Nephron (organoid): ENCODE measurements at regions not wholly inside any gene's neighbourhood (a gene's known extent, or its start where the extent isn't known, plus 50 kb on each side); places are given as distances from the start of the nearest gene placed in this dataset.

Experiments
- H3K27ac Mint-ChIP-seq, 3 experiments: 2 replicates each; pipeline ENCODE4 v1.8.0; 2020; ENCODE audit warnings: mixed read lengths in 3 of 3, mild to moderate bottlenecking in 2 of 3, moderate library complexity in 1 of 3
- H3K27me3 Mint-ChIP-seq: 2 replicates; pipeline ENCODE4 v1.8.0; 2021; ENCODE audit warnings: low read depth, mild to moderate bottlenecking, moderate library complexity, mixed read lengths
- H3K36me3 Mint-ChIP-seq: 2 replicates; pipeline ENCODE4 v1.8.0; 2020; ENCODE audit warnings: low read depth, mixed read lengths
- H3K4me1 Mint-ChIP-seq: 2 replicates; pipeline ENCODE4 v1.8.0; 2020; ENCODE audit warnings: mixed read lengths
- H3K4me3 Mint-ChIP-seq, 3 experiments: 2 replicates each; pipeline ENCODE4 v1.8.0; 2020; ENCODE audit warnings: mild to moderate bottlenecking in 3 of 3, mixed read lengths in 3 of 3, moderate library complexity in 2 of 3
- H3K9me3 Mint-ChIP-seq: 2 replicates; pipeline ENCODE4 v1.8.0; 2020; ENCODE audit warnings: mixed read lengths
- TF ChIP-seq, protein P1 (sequence below), 3 experiments: fragments of 200-600 bp; sonication (generic); IDR thresholded peaks; one replicate each; pipeline ENCODE4 v1.5.0; 2021; ENCODE audit warnings: antibody characterized with exemption in 3 of 3; ENCODE audit not compliant: unreplicated experiment in 3 of 3

DNA sequence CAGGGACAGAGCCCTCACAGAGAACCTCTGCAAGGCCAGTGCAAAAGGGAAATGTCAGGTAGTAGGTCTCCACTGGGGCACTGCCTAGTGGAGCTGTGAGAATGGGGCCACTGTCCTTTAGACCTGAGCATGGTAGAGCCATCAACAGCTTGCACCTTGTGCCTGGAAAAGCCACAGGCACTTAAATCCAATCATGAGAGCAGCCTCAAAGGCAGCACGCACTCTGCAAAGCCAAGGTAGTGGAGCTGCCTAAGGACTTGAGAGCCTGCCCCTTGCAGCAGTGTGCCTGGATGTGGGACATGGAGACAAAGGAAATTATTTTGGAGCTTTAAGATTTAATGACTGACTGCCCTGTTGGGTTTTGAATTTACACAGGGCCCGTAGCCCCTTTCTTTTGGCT is 918.5 kb upstream of the POT1 start:
- Mint-ChIP-seq H3K9me3 (peaks cover 13% of the 10 kb centered on the region), H3K4me1 (no peaks in the 10 kb centered on the region), H3K36me3 (no peaks in the 10 kb centered on the region), H3K27ac (no peak overlapping the region), H3K4me3 (no peak overlapping the region), H3K27me3 (no peaks in the 10 kb centered on the region)
- TF ChIP-seq, protein P1, sequence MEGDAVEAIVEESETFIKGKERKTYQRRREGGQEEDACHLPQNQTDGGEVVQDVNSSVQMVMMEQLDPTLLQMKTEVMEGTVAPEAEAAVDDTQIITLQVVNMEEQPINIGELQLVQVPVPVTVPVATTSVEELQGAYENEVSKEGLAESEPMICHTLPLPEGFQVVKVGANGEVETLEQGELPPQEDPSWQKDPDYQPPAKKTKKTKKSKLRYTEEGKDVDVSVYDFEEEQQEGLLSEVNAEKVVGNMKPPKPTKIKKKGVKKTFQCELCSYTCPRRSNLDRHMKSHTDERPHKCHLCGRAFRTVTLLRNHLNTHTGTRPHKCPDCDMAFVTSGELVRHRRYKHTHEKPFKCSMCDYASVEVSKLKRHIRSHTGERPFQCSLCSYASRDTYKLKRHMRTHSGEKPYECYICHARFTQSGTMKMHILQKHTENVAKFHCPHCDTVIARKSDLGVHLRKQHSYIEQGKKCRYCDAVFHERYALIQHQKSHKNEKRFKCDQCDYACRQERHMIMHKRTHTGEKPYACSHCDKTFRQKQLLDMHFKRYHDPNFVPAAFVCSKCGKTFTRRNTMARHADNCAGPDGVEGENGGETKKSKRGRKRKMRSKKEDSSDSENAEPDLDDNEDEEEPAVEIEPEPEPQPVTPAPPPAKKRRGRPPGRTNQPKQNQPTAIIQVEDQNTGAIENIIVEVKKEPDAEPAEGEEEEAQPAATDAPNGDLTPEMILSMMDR (IDR thresholded peaks at IDR 0.05; ENCODE audit: unreplicated experiment in 3 of 3): no peak

GRCh38 chr7:125847692-125848091 is 918.1 kb upstream of the POT1 start:
- H3K36me3 Mint-ChIP-seq: no peaks in the 10 kb centered on the region
- TF ChIP-seq, protein P1 (IDR thresholded peaks at IDR 0.05; ENCODE audit: unreplicated experiment in 3 of 3): no peak
- H3K4me3 Mint-ChIP-seq: no peak overlapping the region
- no peaks in the 10 kb centered on the region for H3K4me1 Mint-ChIP-seq
- H3K27ac Mint-ChIP-seq: no peak overlapping the region
- peaks cover 13% of the 10 kb centered on the region for H3K9me3 Mint-ChIP-seq
- no peaks in the 10 kb centered on the region for H3K27me3 Mint-ChIP-seq

DNA sequence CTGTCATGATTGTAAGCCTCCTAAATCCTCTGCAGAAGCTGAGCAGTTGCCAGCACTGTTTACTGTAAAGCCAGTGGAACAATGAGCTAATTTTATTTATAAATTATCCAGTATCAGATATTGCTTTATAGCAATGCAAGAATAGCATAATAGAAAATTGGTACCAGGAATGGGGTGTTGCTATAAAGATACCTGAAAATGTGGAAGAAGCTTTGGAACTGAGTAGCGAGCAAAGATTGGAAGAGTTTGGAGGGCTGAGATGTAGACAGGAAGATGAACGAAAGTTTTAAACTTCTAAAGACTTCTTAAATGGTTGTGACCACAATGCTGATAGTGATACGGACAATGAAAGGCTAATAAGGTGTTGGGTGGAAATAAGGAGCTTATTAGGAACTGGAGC is 917.4 kb upstream of the POT1 start:
- H3K4me1 Mint-ChIP-seq: no peaks in the 10 kb centered on the region
- peaks cover 13% of the 10 kb centered on the region for H3K9me3 Mint-ChIP-seq
- H3K36me3 Mint-ChIP-seq: no peaks in the 10 kb centered on the region
- TF ChIP-seq, protein P1 (IDR thresholded peaks at IDR 0.05; ENCODE audit: unreplicated experiment in 3 of 3): no peak
- H3K27ac Mint-ChIP-seq: no peak overlapping the region
- no peak overlapping the region for H3K4me3 Mint-ChIP-seq
- H3K27me3 Mint-ChIP-seq: no peaks in the 10 kb centered on the region

GRCh38 chr7:125845686-125846085 is 916.1 kb upstream of the POT1 start:
- Mint-ChIP-seq H3K9me3 (peaks cover 13% of the 10 kb centered on the region), H3K4me1 (no peaks in the 10 kb centered on the region), H3K27ac (no peak overlapping the region), H3K36me3 (no peaks in the 10 kb centered on the region), H3K27me3 (no peaks in the 10 kb centered on the region), H3K4me3 (no peak overlapping the region)
- TF ChIP-seq, protein P1 (IDR thresholded peaks at IDR 0.05; ENCODE audit: unreplicated experiment in 3 of 3): no peak

GRCh38 chr7:125834421-125834820 is 904.8 kb upstream of the POT1 start:
- no peaks in the 10 kb centered on the region for H3K27me3 Mint-ChIP-seq
- H3K27ac Mint-ChIP-seq: no peak overlapping the region
- H3K4me1 Mint-ChIP-seq: no peaks in the 10 kb centered on the region
- H3K4me3 Mint-ChIP-seq: no peak overlapping the region
- TF ChIP-seq, protein P1 (IDR thresholded peaks at IDR 0.05; ENCODE audit: unreplicated experiment in 3 of 3): no peak
- no peaks in the 10 kb centered on the region for H3K36me3 Mint-ChIP-seq
- peaks cover 2% of the 10 kb centered on the region for H3K9me3 Mint-ChIP-seq

- Mint-ChIP-seq H3K27me3 (no peaks in the 10 kb centered on the region), H3K9me3 (peaks cover 5% of the 10 kb centered on the region), H3K36me3 (no peaks in the 10 kb centered on the region), H3K4me1 (no peaks in the 10 kb centered on the region), H3K4me3 (no peak overlapping the region), H3K27ac (no peak overlapping the region)
- TF ChIP-seq, protein P1 (IDR thresholded peaks at IDR 0.05; ENCODE audit: unreplicated experiment in 3 of 3): no peak
Observed at GRCh38 chr7:125833839-125834238, 904.2 kb upstream of the POT1 start.
